Calu3 (cell line): ENCODE measurements at regions not wholly inside any gene's neighbourhood (a gene's known extent, or its start where the extent isn't known, plus 50 kb on each side); places are given as distances from the start of the nearest gene placed in this dataset.

Experiments used
- BruUV-seq: library from RNA; stranded (reverse); fragments of 400-500 nt; replicated peaks from 2 replicates; lab custom pipeline; 2021; lab: Mats Ljungman, UMichigan
- CTCF ChIA-PET: fragments of 300-600 bp; sonication (Branson Sonifier 250); formaldehyde crosslinking; loops from one replicate; lab custom pipeline; 2022; ENCODE audit warnings: antibody characterized with exemption; lab: Charles Lee
- DNase-seq: peaks from one replicate; pipeline ENCODE4 v3.0.0; 2022
- H3K27ac Mint-ChIP-seq: one replicate; pipeline ENCODE4 v1.8.0; 2022; ENCODE audit warnings: mixed read lengths; ENCODE audit not compliant: unreplicated experiment
- H3K27me3 Mint-ChIP-seq: one replicate; pipeline ENCODE4 v1.8.0; 2022; ENCODE audit warnings: mixed read lengths; ENCODE audit not compliant: unreplicated experiment
- H3K36me3 Mint-ChIP-seq: one replicate; pipeline ENCODE4 v1.8.0; 2022; ENCODE audit warnings: mild to moderate bottlenecking, moderate library complexity, mixed read lengths; ENCODE audit not compliant: insufficient read depth, unreplicated experiment
- H3K4me1 Mint-ChIP-seq: one replicate; pipeline ENCODE4 v1.8.0; 2022; ENCODE audit warnings: mild to moderate bottlenecking, low read depth, mixed read lengths; ENCODE audit not compliant: unreplicated experiment
- H3K4me3 Mint-ChIP-seq: one replicate; pipeline ENCODE4 v1.8.0; 2022; ENCODE audit warnings: mild to moderate bottlenecking, low read depth, moderate library complexity, mixed read lengths; ENCODE audit not compliant: unreplicated experiment
- H3K9me3 Mint-ChIP-seq: one replicate; pipeline ENCODE4 v1.8.0; 2022; ENCODE audit warnings: low read depth, mixed read lengths; ENCODE audit not compliant: unreplicated experiment
- intact Hi-C: fragments of 100-400 bp; cut with micrococcal nuclease; formaldehyde crosslinking; loops from one replicate; pipeline ENCODE4 v1.10.0; 2022; ENCODE audit not compliant: unreplicated experiment
- TF ChIP-seq, protein P1 (sequence below): fragments of 200-600 bp; IDR thresholded peaks from one replicate; pipeline ENCODE4 v1.8.0; 2022; ENCODE audit warnings: antibody characterized with exemption; ENCODE audit not compliant: unreplicated experiment

DNA sequence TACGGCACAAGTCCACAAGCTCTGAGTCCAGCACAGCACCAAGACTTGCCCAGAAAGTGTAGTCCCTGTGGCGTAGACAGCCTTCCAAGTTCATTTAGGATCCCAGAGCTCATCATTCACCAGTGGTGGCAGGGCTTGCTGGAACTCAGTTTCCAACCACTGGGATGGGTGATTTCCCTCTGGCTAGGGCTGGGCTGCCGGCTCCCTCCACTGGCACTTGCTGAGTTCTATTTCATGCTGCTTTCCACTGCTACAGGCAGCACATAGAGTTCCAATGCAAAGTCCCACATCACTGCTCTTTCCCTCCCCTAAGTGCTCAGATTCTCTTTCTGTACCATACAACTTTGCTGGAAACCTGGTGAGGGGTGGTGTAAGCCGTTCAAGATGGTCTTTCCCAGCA, 510.3 kb upstream of the TMPRSS15 start:
- Mint-ChIP-seq H3K9me3 (no peaks in the 10 kb centered on the region), H3K4me1 (no peaks in the 10 kb centered on the region), H3K4me3 (no peak overlapping the region), H3K36me3 (no peaks in the 10 kb centered on the region), H3K27me3 (no peaks in the 10 kb centered on the region), H3K27ac (no peak overlapping the region)
- intact Hi-C loops, result no loop called here
- CTCF ChIA-PET, result no interaction called here
- no TSS peak for BruUV-seq
- TF ChIP-seq, protein P1, sequence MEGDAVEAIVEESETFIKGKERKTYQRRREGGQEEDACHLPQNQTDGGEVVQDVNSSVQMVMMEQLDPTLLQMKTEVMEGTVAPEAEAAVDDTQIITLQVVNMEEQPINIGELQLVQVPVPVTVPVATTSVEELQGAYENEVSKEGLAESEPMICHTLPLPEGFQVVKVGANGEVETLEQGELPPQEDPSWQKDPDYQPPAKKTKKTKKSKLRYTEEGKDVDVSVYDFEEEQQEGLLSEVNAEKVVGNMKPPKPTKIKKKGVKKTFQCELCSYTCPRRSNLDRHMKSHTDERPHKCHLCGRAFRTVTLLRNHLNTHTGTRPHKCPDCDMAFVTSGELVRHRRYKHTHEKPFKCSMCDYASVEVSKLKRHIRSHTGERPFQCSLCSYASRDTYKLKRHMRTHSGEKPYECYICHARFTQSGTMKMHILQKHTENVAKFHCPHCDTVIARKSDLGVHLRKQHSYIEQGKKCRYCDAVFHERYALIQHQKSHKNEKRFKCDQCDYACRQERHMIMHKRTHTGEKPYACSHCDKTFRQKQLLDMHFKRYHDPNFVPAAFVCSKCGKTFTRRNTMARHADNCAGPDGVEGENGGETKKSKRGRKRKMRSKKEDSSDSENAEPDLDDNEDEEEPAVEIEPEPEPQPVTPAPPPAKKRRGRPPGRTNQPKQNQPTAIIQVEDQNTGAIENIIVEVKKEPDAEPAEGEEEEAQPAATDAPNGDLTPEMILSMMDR, result no peak
- no peak for DNase-seq

DNA sequence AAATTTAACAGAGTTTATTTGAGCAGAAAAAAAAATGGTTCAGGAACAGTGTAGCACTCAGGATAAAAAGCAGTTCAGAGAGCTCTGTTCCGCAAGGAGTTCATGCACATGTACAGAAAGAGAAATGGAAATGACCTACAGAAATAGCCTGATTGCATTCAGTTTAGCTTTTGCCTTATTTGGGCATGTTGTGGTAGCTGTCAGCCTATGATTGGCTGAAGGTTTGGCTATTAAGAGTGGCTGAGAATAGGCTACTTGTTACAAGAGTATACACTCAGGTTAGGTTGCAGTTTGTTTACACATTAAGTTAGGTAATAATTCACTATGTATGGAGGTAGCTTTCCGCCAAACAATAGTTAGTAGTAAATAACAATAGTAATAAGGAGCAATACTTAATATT, 511.0 kb upstream of the TMPRSS15 start:
- Mint-ChIP-seq H3K27me3 (no peaks in the 10 kb centered on the region), H3K9me3 (no peaks in the 10 kb centered on the region), H3K4me3 (no peak overlapping the region), H3K36me3 (no peaks in the 10 kb centered on the region), H3K4me1 (no peaks in the 10 kb centered on the region), H3K27ac (no peak overlapping the region)
- intact Hi-C loops, result no loop called here
- no TSS peak for BruUV-seq
- TF ChIP-seq, protein P1, result no peak
- DNase-seq, result no peak
- CTCF ChIA-PET, result no interaction called here

DNA sequence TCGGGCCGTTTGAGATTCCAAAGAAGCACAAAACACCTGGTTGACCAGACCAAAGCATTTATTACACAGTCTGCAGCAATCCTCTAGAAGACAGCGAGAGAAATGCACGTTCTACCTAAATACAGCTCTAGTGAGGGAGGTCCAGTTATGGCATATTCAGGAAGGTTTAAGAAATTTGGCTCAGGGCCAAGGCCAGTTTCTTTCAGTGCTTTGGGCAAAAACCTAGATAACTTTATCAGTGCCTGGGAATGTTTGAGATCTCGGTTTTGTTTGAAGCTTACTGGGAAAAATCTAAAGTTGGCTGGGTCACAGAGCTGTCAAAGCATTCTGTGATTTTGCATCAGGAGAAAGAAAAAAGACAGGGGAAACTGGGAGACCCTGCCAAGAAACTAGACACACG, 514.0 kb upstream of the TMPRSS15 start:
- intact Hi-C loops, result no loop called here
- Mint-ChIP-seq H3K9me3 (no peaks in the 10 kb centered on the region), H3K36me3 (no peaks in the 10 kb centered on the region), H3K27ac (no peak overlapping the region), H3K27me3 (no peaks in the 10 kb centered on the region), H3K4me3 (no peak overlapping the region), H3K4me1 (no peaks in the 10 kb centered on the region)
- BruUV-seq, result no TSS peak
- TF ChIP-seq, protein P1, result no peak
- CTCF ChIA-PET, result no interaction called here
- DNase-seq, result no peak

DNA sequence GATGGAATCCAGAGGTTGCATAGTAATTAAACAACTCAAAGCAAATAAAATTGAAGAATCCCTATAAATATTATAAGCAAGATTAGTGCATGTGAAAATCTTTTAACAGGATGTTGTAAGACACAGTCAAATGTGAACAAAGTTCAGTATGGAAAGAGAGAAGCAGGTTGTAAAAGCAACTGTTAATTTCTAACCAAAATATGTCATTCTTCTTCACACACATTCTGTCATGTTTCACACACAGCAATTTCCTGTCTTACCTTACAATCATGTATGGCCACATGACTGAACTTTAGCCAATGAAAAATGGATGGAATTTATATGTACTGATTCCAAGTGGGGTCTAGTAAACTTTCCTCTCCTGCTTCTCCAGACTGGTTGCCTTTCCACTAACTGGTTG, 527.7 kb upstream of the TMPRSS15 start:
- CTCF ChIA-PET, result no interaction called here
- no peak for DNase-seq
- no peaks in the 10 kb centered on the region for H3K4me1 Mint-ChIP-seq
- no peak overlapping the region for H3K4me3 Mint-ChIP-seq
- H3K27me3 Mint-ChIP-seq, result no peaks in the 10 kb centered on the region
- H3K9me3 Mint-ChIP-seq, result peaks cover 6% of the 10 kb centered on the region
- no TSS peak for BruUV-seq
- TF ChIP-seq, protein P1, result no peak
- intact Hi-C loops, result no loop called here
- H3K27ac Mint-ChIP-seq, result no peak overlapping the region
- no peaks in the 10 kb centered on the region for H3K36me3 Mint-ChIP-seq

DNA sequence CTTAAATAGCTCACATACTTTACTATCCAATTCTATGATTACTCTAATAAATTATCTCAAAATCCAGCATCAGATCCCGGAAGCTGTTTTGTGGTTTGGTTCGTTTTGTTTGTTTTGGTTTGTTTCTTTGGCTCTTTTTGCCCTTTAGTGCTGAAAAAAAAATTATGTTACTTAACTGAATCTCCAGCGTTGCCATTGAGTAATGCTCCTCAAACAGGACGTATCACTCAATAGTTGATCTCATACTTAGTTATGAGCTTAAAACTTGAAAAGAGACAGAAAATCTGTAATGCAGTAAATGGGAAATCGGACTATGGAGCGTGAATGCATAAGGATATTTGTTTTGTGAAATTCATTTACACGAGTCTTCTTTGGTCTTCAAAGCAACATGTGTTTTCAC, 533.8 kb upstream of the TMPRSS15 start:
- Mint-ChIP-seq H3K27ac (no peak overlapping the region), H3K36me3 (no peaks in the 10 kb centered on the region), H3K4me1 (no peaks in the 10 kb centered on the region), H3K4me3 (no peak overlapping the region), H3K27me3 (no peaks in the 10 kb centered on the region), H3K9me3 (peaks cover 11% of the 10 kb centered on the region)
- CTCF ChIA-PET, result no interaction called here
- intact Hi-C loops, result no loop called here
- BruUV-seq, result no TSS peak
- TF ChIP-seq, protein P1, result no peak
- no peak for DNase-seq
